Mesothelial cell of epicardium (in vitro differentiated cells): ENCODE measurements at regions not wholly inside any gene's neighbourhood (a gene's known extent, or its start where the extent isn't known, plus 50 kb on each side); places are given as distances from the start of the nearest gene placed in this dataset.

Experiments
- DNase-seq, 2 experiments: peaks; one replicate each; pipeline ENCODE4 v3.0.0; 2021; ENCODE audit warnings: low spot score in 2 of 2; ENCODE audit not compliant: unreplicated experiment in 2 of 2
- H3K27ac Mint-ChIP-seq: 2 replicates; pipeline ENCODE4 v1.8.0; 2021; ENCODE audit warnings: mixed read lengths
- H3K27me3 Mint-ChIP-seq: 2 replicates; pipeline ENCODE4 v1.8.0; 2021; ENCODE audit warnings: low read depth, mixed read lengths
- H3K36me3 Mint-ChIP-seq: 2 replicates; pipeline ENCODE4 v1.8.0; 2021; ENCODE audit warnings: mixed read lengths
- H3K4me1 Mint-ChIP-seq: 2 replicates; pipeline ENCODE4 v1.8.0; 2021; ENCODE audit warnings: mixed read lengths
- H3K4me3 Mint-ChIP-seq: 2 replicates; pipeline ENCODE4 v1.8.0; 2021; ENCODE audit warnings: mild to moderate bottlenecking, moderate library complexity, mixed read lengths
- H3K9me3 Mint-ChIP-seq: 2 replicates; pipeline ENCODE4 v1.8.0; 2021; ENCODE audit warnings: mixed read lengths
- CTCF ChIP-seq: fragments of 200-600 bp; sonication (generic); IDR thresholded peaks from one replicate; pipeline ENCODE4 v1.5.0; 2021; ENCODE audit warnings: antibody characterized with exemption; ENCODE audit not compliant: unreplicated experiment

GRCh38 chr16:82527101-82527500 lies 99.7 kb upstream of the CDH13 start:
- Mint-ChIP-seq H3K4me3 (no peak overlapping the region), H3K9me3 (peaks cover 29% of the 10 kb centered on the region), H3K27ac (no peak overlapping the region), H3K4me1 (no peaks in the 10 kb centered on the region), H3K36me3 (no peaks in the 10 kb centered on the region), H3K27me3 (no peaks in the 10 kb centered on the region)
- DNase-seq, result no peak
- TF ChIP-seq CTCF, result no peak

GRCh38 chr16:82524976-82525375 lies 101.8 kb upstream of the CDH13 start:
- H3K36me3 Mint-ChIP-seq, result no peaks in the 10 kb centered on the region
- DNase-seq, result no peak
- no peak overlapping the region for H3K4me3 Mint-ChIP-seq
- H3K4me1 Mint-ChIP-seq, result no peaks in the 10 kb centered on the region
- no peaks in the 10 kb centered on the region for H3K27me3 Mint-ChIP-seq
- peaks cover 29% of the 10 kb centered on the region for H3K9me3 Mint-ChIP-seq
- no peak overlapping the region for H3K27ac Mint-ChIP-seq
- no peak for TF ChIP-seq CTCF

- no peak for TF ChIP-seq CTCF
- DNase-seq, result no peak
- Mint-ChIP-seq H3K9me3 (peaks cover 22% of the 10 kb centered on the region), H3K36me3 (no peaks in the 10 kb centered on the region), H3K27me3 (peaks cover 1% of the 10 kb centered on the region), H3K4me1 (no peaks in the 10 kb centered on the region), H3K27ac (no peak overlapping the region), H3K4me3 (no peak overlapping the region)
Measured at GRCh38 chr16:82523815-82524214, 103.0 kb upstream of the CDH13 start.

- no peak overlapping the region for H3K27ac Mint-ChIP-seq
Measured at GRCh38 chr16:82522026-82522425, 104.7 kb upstream of the CDH13 start.

GRCh38 chr16:82518811-82519210 lies 108.0 kb upstream of the CDH13 start:
- Mint-ChIP-seq H3K4me1 (no peaks in the 10 kb centered on the region), H3K36me3 (no peaks in the 10 kb centered on the region), H3K9me3 (peaks cover 6% of the 10 kb centered on the region), H3K4me3 (no peak overlapping the region), H3K27ac (no peak overlapping the region), H3K27me3 (peaks cover 18% of the 10 kb centered on the region)
- DNase-seq, result no peak
- no peak for TF ChIP-seq CTCF

More at GRCh38 chr16:82522026-82522425, 104.7 kb upstream of the CDH13 start:
- H3K36me3 Mint-ChIP-seq, result no peaks in the 10 kb centered on the region
- no peak overlapping the region for H3K4me3 Mint-ChIP-seq
- no peak for DNase-seq
- peaks cover 7% of the 10 kb centered on the region for H3K27me3 Mint-ChIP-seq
- peaks cover 15% of the 10 kb centered on the region for H3K9me3 Mint-ChIP-seq
- no peaks in the 10 kb centered on the region for H3K4me1 Mint-ChIP-seq
- no peak for TF ChIP-seq CTCF

GRCh38 chr16:82514262-82514661 lies 112.5 kb upstream of the CDH13 start:
- Mint-ChIP-seq H3K27ac (no peak overlapping the region), H3K4me1 (no peaks in the 10 kb centered on the region), H3K4me3 (no peak overlapping the region), H3K27me3 (peaks cover 16% of the 10 kb centered on the region), H3K36me3 (no peaks in the 10 kb centered on the region), H3K9me3 (peaks cover 7% of the 10 kb centered on the region)
- no peak for DNase-seq
- TF ChIP-seq CTCF, result no peak
